GM19397 (cell line): ENCODE measurements at regions not wholly inside any gene's neighbourhood (a gene's known extent, or its start where the extent isn't known, plus 50 kb on each side); places are given as distances from the start of the nearest gene placed in this dataset.
"Not testable (repeated sequence)": the region's sequence is repeated elsewhere in the genome, so short reads cannot be mapped to it uniquely, and the experiment has no call there.

Experiments
- ATAC-seq: cut with Tn5 transposase; IDR thresholded peaks from one replicate; pipeline ENCODE4 v1.9.1; 2021; ENCODE audit warnings: mild to moderate bottlenecking, moderate library complexity; ENCODE audit not compliant: unreplicated experiment

- ATAC-seq: no peak
Observed at GRCh38 chr18:71403501-71403900, 1114.7 kb downstream of the SOCS6 start.

GRCh38 chr18:71398531-71398930 is 1109.7 kb downstream of the SOCS6 start:
- ATAC-seq: no peak

GRCh38 chr18:71388148-71388547 is 1099.3 kb downstream of the SOCS6 start:
- ATAC-seq: no peak

- ATAC-seq: no peak
Observed at GRCh38 chr18:71374294-71375000, 1085.6 kb downstream of the SOCS6 start.

- no peak for ATAC-seq
Observed at GRCh38 chr18:71371951-71372605, 1083.2 kb downstream of the SOCS6 start.

- no peak for ATAC-seq
Observed at GRCh38 chr18:71370671-71371445, 1082.0 kb downstream of the SOCS6 start.

- no peak for ATAC-seq
Observed at GRCh38 chr18:71370095-71370494, 1081.2 kb downstream of the SOCS6 start.

- ATAC-seq: no peak
Observed at GRCh38 chr18:71362140-71362539, 1073.3 kb downstream of the SOCS6 start.

GRCh38 chr18:71355599-71355998 is 1066.8 kb downstream of the SOCS6 start:
- ATAC-seq: not testable (repeated sequence)

- no peak for ATAC-seq
Observed at GRCh38 chr18:71352618-71353017, 1063.8 kb downstream of the SOCS6 start.

GRCh38 chr18:71336576-71337210 is 1047.8 kb downstream of the SOCS6 start:
- no peak for ATAC-seq

GRCh38 chr18:71329563-71329962 is 1040.7 kb downstream of the SOCS6 start:
- no peak for ATAC-seq

GRCh38 chr18:71329114-71329513 is 1040.3 kb downstream of the SOCS6 start:
- no peak for ATAC-seq

GRCh38 chr18:71327850-71328249 is 1039.0 kb downstream of the SOCS6 start:
- ATAC-seq: no peak

GRCh38 chr18:71327441-71327840 is 1038.6 kb downstream of the SOCS6 start:
- no peak for ATAC-seq

GRCh38 chr18:71326826-71327225 is 1038.0 kb downstream of the SOCS6 start:
- ATAC-seq: no peak

GRCh38 chr18:71324356-71324755 is 1035.5 kb downstream of the SOCS6 start:
- ATAC-seq: no peak

GRCh38 chr18:71322201-71322600 is 1033.4 kb downstream of the SOCS6 start:
- ATAC-seq: no peak

GRCh38 chr18:71321319-71321718 is 1032.5 kb downstream of the SOCS6 start:
- ATAC-seq: no peak

GRCh38 chr18:71304856-71305255 is 1016.0 kb downstream of the SOCS6 start:
- ATAC-seq: no peak

GRCh38 chr18:71303743-71304142 is 1014.9 kb downstream of the SOCS6 start:
- ATAC-seq: not testable (repeated sequence)
